Lower leg skin (tissue), 3 donors: ENCODE measurements at regions not wholly inside any gene's neighbourhood (a gene's known extent, or its start where the extent isn't known, plus 50 kb on each side); places are given as distances from the start of the nearest gene placed in this dataset.
"Not testable (repeated sequence)": the region's sequence is repeated elsewhere in the genome, so short reads cannot be mapped to it uniquely, and the experiment has no call there.

Source experiments
- POLR2A ChIP-seq, 2 donors: fragments of 450-650 bp; IDR thresholded peaks; one replicate each; pipeline ENCODE4 v1.6.1; 2016 to 2017; ENCODE audit warnings: antibody characterized with exemption in 2 of 2, mild to moderate bottlenecking in 1 of 2, moderate library complexity in 1 of 2
- TF ChIP-seq, protein P1 (sequence below), 3 donors: fragments of 450-650 bp; IDR thresholded peaks; one replicate each; pipeline ENCODE4 v1.5.1; 2016; ENCODE audit warnings: antibody characterized with exemption in 3 of 3, mild to moderate bottlenecking in 3 of 3, moderate library complexity in 2 of 3

GRCh38 chr1:143870388-143870787 lies 101.4 kb downstream of the FAM72C start:
- TF ChIP-seq, protein P1, sequence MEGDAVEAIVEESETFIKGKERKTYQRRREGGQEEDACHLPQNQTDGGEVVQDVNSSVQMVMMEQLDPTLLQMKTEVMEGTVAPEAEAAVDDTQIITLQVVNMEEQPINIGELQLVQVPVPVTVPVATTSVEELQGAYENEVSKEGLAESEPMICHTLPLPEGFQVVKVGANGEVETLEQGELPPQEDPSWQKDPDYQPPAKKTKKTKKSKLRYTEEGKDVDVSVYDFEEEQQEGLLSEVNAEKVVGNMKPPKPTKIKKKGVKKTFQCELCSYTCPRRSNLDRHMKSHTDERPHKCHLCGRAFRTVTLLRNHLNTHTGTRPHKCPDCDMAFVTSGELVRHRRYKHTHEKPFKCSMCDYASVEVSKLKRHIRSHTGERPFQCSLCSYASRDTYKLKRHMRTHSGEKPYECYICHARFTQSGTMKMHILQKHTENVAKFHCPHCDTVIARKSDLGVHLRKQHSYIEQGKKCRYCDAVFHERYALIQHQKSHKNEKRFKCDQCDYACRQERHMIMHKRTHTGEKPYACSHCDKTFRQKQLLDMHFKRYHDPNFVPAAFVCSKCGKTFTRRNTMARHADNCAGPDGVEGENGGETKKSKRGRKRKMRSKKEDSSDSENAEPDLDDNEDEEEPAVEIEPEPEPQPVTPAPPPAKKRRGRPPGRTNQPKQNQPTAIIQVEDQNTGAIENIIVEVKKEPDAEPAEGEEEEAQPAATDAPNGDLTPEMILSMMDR (IDR thresholded peaks at IDR 0.05), result not testable (repeated sequence)
- not testable (repeated sequence) for TF ChIP-seq POLR2A (IDR thresholded peaks at IDR 0.05)
